Activated CD8-positive, alpha-beta T cell treated with anti-CD3 and anti-CD28 coated beads, Interleukin-2, amount 10 ng/mL, durations not matched to agents 7 days and 5 days (primary cell): ENCODE measurements at regions not wholly inside any gene's neighbourhood (a gene's known extent, or its start where the extent isn't known, plus 50 kb on each side); places are given as distances from the start of the nearest gene placed in this dataset.

Source experiments
- ATAC-seq: fragments of 150-1000 bp; cut with Tn5 transposase; one replicate; pipeline ENCODE4 v1.10.0; 2021; ENCODE audit warnings: moderate library complexity
- CTCF ChIA-PET: fragments of 350-600 bp; sonication (Branson Sonifier 250); formaldehyde crosslinking; loops from one replicate; lab custom pipeline; 2021; ENCODE audit warnings: antibody characterized with exemption; lab: Charles Lee
- POLR2A ChIA-PET: fragments of 350-600 bp; sonication (Branson Sonifier 250); formaldehyde crosslinking; loops from one replicate; lab custom pipeline; 2021; ENCODE audit warnings: antibody characterized with exemption; lab: Charles Lee
- DNase-seq: peaks from one replicate; pipeline ENCODE4 v3.0.0-alpha.2; 2020
- H3K27ac Mint-ChIP-seq: one replicate; pipeline ENCODE4 v1.8.0; 2021; ENCODE audit warnings: mild to moderate bottlenecking, mixed read lengths
- H3K27me3 Mint-ChIP-seq: one replicate; pipeline ENCODE4 v1.8.0; 2021; ENCODE audit warnings: low read depth, mixed read lengths
- H3K36me3 Mint-ChIP-seq: one replicate; pipeline ENCODE4 v1.8.0; 2021; ENCODE audit warnings: low read depth, mixed read lengths
- H3K4me1 Mint-ChIP-seq: one replicate; pipeline ENCODE4 v1.8.0; 2021; ENCODE audit warnings: low read depth, mixed read lengths
- H3K4me3 Mint-ChIP-seq: one replicate; pipeline ENCODE4 v1.8.0; 2021; ENCODE audit warnings: mild to moderate bottlenecking, mixed read lengths
- H3K9me3 Mint-ChIP-seq: one replicate; pipeline ENCODE4 v1.8.0; 2022; ENCODE audit warnings: mixed read lengths; ENCODE audit not compliant: insufficient read depth

GRCh38 chr2:162915858-162916257, 77.3 kb upstream of the KCNH7 start:
- ChIA-PET CTCF (no interaction called here), POLR2A (no interaction called here)
- H3K36me3 Mint-ChIP-seq: no peaks in the 10 kb centered on the region
- DNase-seq (no peak), ATAC-seq (no peak)
- no peak overlapping the region for H3K27ac Mint-ChIP-seq
- no peaks in the 10 kb centered on the region for H3K9me3 Mint-ChIP-seq
- no peaks in the 10 kb centered on the region for H3K4me1 Mint-ChIP-seq
- no peak overlapping the region for H3K4me3 Mint-ChIP-seq
- H3K27me3 Mint-ChIP-seq: no peaks in the 10 kb centered on the region

- Mint-ChIP-seq H3K4me1 (no peaks in the 10 kb centered on the region), H3K27me3 (no peaks in the 10 kb centered on the region), H3K9me3 (no peaks in the 10 kb centered on the region), H3K36me3 (no peaks in the 10 kb centered on the region), H3K27ac (no peak overlapping the region), H3K4me3 (no peak overlapping the region)
- CTCF ChIA-PET: no interaction called here
- POLR2A ChIA-PET: no interaction called here
- DNase-seq (no peak), ATAC-seq (no peak)
Observed at GRCh38 chr2:162914161-162914560, 75.6 kb upstream of the KCNH7 start.

GRCh38 chr2:162912787-162913186, 74.2 kb upstream of the KCNH7 start:
- Mint-ChIP-seq H3K4me1 (no peaks in the 10 kb centered on the region), H3K27ac (no peak overlapping the region), H3K9me3 (no peaks in the 10 kb centered on the region), H3K36me3 (no peaks in the 10 kb centered on the region), H3K27me3 (no peaks in the 10 kb centered on the region), H3K4me3 (no peak overlapping the region)
- ATAC-seq: no peak
- ChIA-PET POLR2A (no interaction called here), CTCF (no interaction called here)
- DNase-seq: no peak

- ChIA-PET CTCF (no interaction called here), POLR2A (no interaction called here)
- Mint-ChIP-seq H3K27ac (no peak overlapping the region), H3K27me3 (no peaks in the 10 kb centered on the region), H3K36me3 (no peaks in the 10 kb centered on the region), H3K9me3 (no peaks in the 10 kb centered on the region), H3K4me1 (no peaks in the 10 kb centered on the region), H3K4me3 (no peak overlapping the region)
- no peak for ATAC-seq
- no peak for DNase-seq
Observed at GRCh38 chr2:162908567-162908966, 70.0 kb upstream of the KCNH7 start.

GRCh38 chr2:162890690-162891311, 52.2 kb upstream of the KCNH7 start:
- Mint-ChIP-seq H3K9me3 (no peaks in the 10 kb centered on the region), H3K36me3 (no peaks in the 10 kb centered on the region), H3K27ac (no peak overlapping the region), H3K4me3 (no peak overlapping the region), H3K4me1 (no peaks in the 10 kb centered on the region), H3K27me3 (no peaks in the 10 kb centered on the region)
- DNase-seq (peak; percentile 42), ATAC-seq (no peak)
- ChIA-PET POLR2A (no interaction called here), CTCF (interaction anchor here (1.2 kb wide), 1 partner anchor 8 kb away, joined by 8 read pairs; no protein-coding TSS in a partner anchor)

- H3K27ac Mint-ChIP-seq: no peak overlapping the region
- H3K4me1 Mint-ChIP-seq: no peaks in the 10 kb centered on the region
- no peak overlapping the region for H3K4me3 Mint-ChIP-seq
- ATAC-seq: no peak
- H3K36me3 Mint-ChIP-seq: no peaks in the 10 kb centered on the region
- ChIA-PET CTCF (no interaction called here), POLR2A (no interaction called here)
- no peaks in the 10 kb centered on the region for H3K9me3 Mint-ChIP-seq
- DNase-seq: no peak
- H3K27me3 Mint-ChIP-seq: no peaks in the 10 kb centered on the region
Observed at GRCh38 chr2:162888652-162889051, 50.1 kb upstream of the KCNH7 start.
